ENCODE measurements at regions not wholly inside any gene's neighbourhood (a gene's known extent, or its start where the extent isn't known, plus 50 kb on each side); places are given as distances from the start of the nearest gene placed in this dataset.
"Not testable (repeated sequence)": the region's sequence is repeated elsewhere in the genome, so short reads cannot be mapped to it uniquely, and the experiment has no call there.

- not testable (repeated sequence) for TF ChIP-seq BHLHE40 (IDR thresholded peaks at IDR 0.05; ENCODE audit: borderline replicate concordance in 1 of 2, low read depth in 2 of 2, low read length in 1 of 2); SMAD1 (IDR thresholded peaks at IDR 0.05; ENCODE audit: low read depth, partially characterized antibody); USF2 (IDR thresholded peaks at IDR 0.05; ENCODE audit: borderline replicate concordance, low read depth, low read length)
Observed at GRCh38 chr7:150020210-150020609, 146.4 kb downstream of the ATP6V0E2 start.
